CD4-positive, alpha-beta T cell treated with Interferon gamma for 1 hour (primary cell): ENCODE measurements at regions not wholly inside any gene's neighbourhood (a gene's known extent, or its start where the extent isn't known, plus 50 kb on each side); places are given as distances from the start of the nearest gene placed in this dataset.
"Not testable (repeated sequence)": the region's sequence is repeated elsewhere in the genome, so short reads cannot be mapped to it uniquely, and the experiment has no call there.

ENCODE experiments used
- DNase-seq: peaks from one replicate; pipeline ENCODE4 v3.0.0-alpha.2; 2020

GRCh38 chr1:200279810-200280411 lies 129.9 kb downstream of the ZNF281 start:
- no peak for DNase-seq

- DNase-seq = no peak
Observed at GRCh38 chr1:200275816-200276453, 133.9 kb downstream of the ZNF281 start.

GRCh38 chr1:200275415-200275814 lies 134.4 kb downstream of the ZNF281 start:
- no peak for DNase-seq

- DNase-seq = no peak
Observed at GRCh38 chr1:200274116-200274515, 135.7 kb downstream of the ZNF281 start.

- no peak for DNase-seq
Observed at GRCh38 chr1:200272481-200273068, 137.3 kb downstream of the ZNF281 start.

- no peak for DNase-seq
Observed at GRCh38 chr1:200269256-200269655, 140.6 kb downstream of the ZNF281 start.

GRCh38 chr1:200267937-200268336 lies 141.9 kb downstream of the ZNF281 start:
- DNase-seq = no peak

- no peak for DNase-seq
Observed at GRCh38 chr1:200267458-200267857, 142.4 kb downstream of the ZNF281 start.

- DNase-seq = no peak
Observed at GRCh38 chr1:200266871-200267270, 143.0 kb downstream of the ZNF281 start.

- DNase-seq = no peak
Observed at GRCh38 chr1:200265881-200266280, 144.0 kb downstream of the ZNF281 start.

GRCh38 chr1:200265104-200265503 lies 144.7 kb downstream of the ZNF281 start:
- DNase-seq = no peak

- DNase-seq = no peak
Observed at GRCh38 chr1:200263203-200263602, 146.6 kb downstream of the ZNF281 start.

- no peak for DNase-seq
Observed at GRCh38 chr1:200262326-200262965, 147.4 kb downstream of the ZNF281 start.

- no peak for DNase-seq
Observed at GRCh38 chr1:200260597-200261335, 149.1 kb downstream of the ZNF281 start.

GRCh38 chr1:200258447-200259375 lies 151.1 kb downstream of the ZNF281 start:
- no peak for DNase-seq

GRCh38 chr1:200257235-200257634 lies 152.6 kb downstream of the ZNF281 start:
- no peak for DNase-seq

- not testable (repeated sequence) for DNase-seq
Observed at GRCh38 chr1:200254602-200255001, 155.2 kb downstream of the ZNF281 start.

- no peak for DNase-seq
Observed at GRCh38 chr1:200253774-200254495, 155.9 kb downstream of the ZNF281 start.

GRCh38 chr1:200252531-200252930 lies 157.3 kb downstream of the ZNF281 start:
- DNase-seq = no peak

- no peak for DNase-seq
Observed at GRCh38 chr1:200250469-200250868, 159.4 kb downstream of the ZNF281 start.

- no peak for DNase-seq
Observed at GRCh38 chr1:200248541-200248940, 161.3 kb downstream of the ZNF281 start.
